H9 (cell line): ENCODE measurements at regions not wholly inside any gene's neighbourhood (a gene's known extent, or its start where the extent isn't known, plus 50 kb on each side); places are given as distances from the start of the nearest gene placed in this dataset.

Source experiments
- DNase-seq: peaks from one replicate; pipeline ENCODE4 v3.0.0-alpha.2; 2017
- H2AFZ ChIP-seq: one replicate; pipeline ENCODE4 v1.6.1; 2013; ENCODE audit warnings: mild to moderate bottlenecking, low read length, control low read depth, moderate library complexity
- H2AK5ac ChIP-seq: 2 replicates; pipeline ENCODE4 v1.6.1; 2013; ENCODE audit warnings: low read length, control low read depth, mixed read lengths; ENCODE audit not compliant: insufficient read length
- H2BK120ac ChIP-seq: one replicate; pipeline ENCODE4 v1.6.1; 2013; ENCODE audit warnings: low read depth, mild to moderate bottlenecking, low read length, control low read depth, inconsistent platforms; ENCODE audit not compliant: poor library complexity, severe bottlenecking
- H2BK12ac ChIP-seq: 2 replicates; pipeline ENCODE4 v1.6.1; 2013; ENCODE audit warnings: low read length, control low read depth, mixed read lengths, low read depth; ENCODE audit not compliant: insufficient read length
- H2BK15ac ChIP-seq: 2 replicates; pipeline ENCODE4 v1.6.1; 2013; ENCODE audit warnings: low read depth, low read length, control low read depth
- H2BK20ac ChIP-seq: one replicate; pipeline ENCODE4 v1.6.1; 2013; ENCODE audit warnings: low read depth, mild to moderate bottlenecking, low read length, control low read depth, inconsistent platforms; ENCODE audit not compliant: poor library complexity, severe bottlenecking
- H2BK5ac ChIP-seq: 2 replicates; pipeline ENCODE4 v1.6.1; 2013; ENCODE audit warnings: low read length, control low read depth, mixed read lengths; ENCODE audit not compliant: insufficient read length
- H3K14ac ChIP-seq: 2 replicates; pipeline ENCODE4 v1.6.1; 2013; ENCODE audit warnings: low read length, control low read depth; ENCODE audit not compliant: insufficient read depth
- H3K18ac ChIP-seq: 2 replicates; pipeline ENCODE4 v1.6.1; 2013; ENCODE audit warnings: low read depth, mild to moderate bottlenecking, mixed read lengths, low read length, control low read depth; ENCODE audit not compliant: insufficient read length
- H3K23ac ChIP-seq: 2 replicates; pipeline ENCODE4 v1.6.1; 2013; ENCODE audit warnings: low read length, control low read depth, mixed read lengths, low read depth; ENCODE audit not compliant: insufficient read length
- H3K23me2 ChIP-seq: 2 replicates; pipeline ENCODE4 v1.6.1; 2013; ENCODE audit warnings: low read depth, mild to moderate bottlenecking, mixed read lengths, low read length, control low read depth; ENCODE audit not compliant: insufficient read length, poor library complexity, severe bottlenecking
- H3K27ac ChIP-seq: 2 replicates; pipeline ENCODE4 v1.5.1; 2013; ENCODE audit warnings: low read length, control low read depth, mixed read lengths, low read depth; ENCODE audit not compliant: insufficient read length
- H3K27me3 ChIP-seq: 2 replicates; pipeline ENCODE4 v1.6.1; 2013; ENCODE audit warnings: low read length, control low read depth, inconsistent platforms; ENCODE audit not compliant: insufficient read depth
- H3K4ac ChIP-seq: 2 replicates; pipeline ENCODE4 v1.6.1; 2013; ENCODE audit warnings: low read depth, mild to moderate bottlenecking, control low read depth, inconsistent platforms, low read length, moderate library complexity
- H3K4me1 ChIP-seq: 2 replicates; pipeline ENCODE4 v1.6.1; 2013; ENCODE audit warnings: low read length, control low read depth, inconsistent platforms; ENCODE audit not compliant: insufficient read depth
- H3K4me2 ChIP-seq: 2 replicates; pipeline ENCODE4 v1.6.1; 2013; ENCODE audit warnings: low read length, control low read depth, mixed read lengths; ENCODE audit not compliant: insufficient read length, insufficient read depth
- H3K56ac ChIP-seq: 2 replicates; pipeline ENCODE4 v1.6.1; 2013; ENCODE audit warnings: low read depth, mild to moderate bottlenecking, mixed read lengths, low read length, control low read depth; ENCODE audit not compliant: insufficient read length
- H3K79me1 ChIP-seq: 2 replicates; pipeline ENCODE4 v1.6.1; 2013; ENCODE audit warnings: low read depth, mild to moderate bottlenecking, moderate library complexity, low read length, control low read depth, inconsistent platforms; ENCODE audit not compliant: insufficient read depth, poor library complexity, severe bottlenecking
- H3K79me2 ChIP-seq: 2 replicates; pipeline ENCODE4 v1.6.1; 2013; ENCODE audit warnings: low read length, control low read depth, inconsistent platforms; ENCODE audit not compliant: insufficient read depth
- H3K9ac ChIP-seq: 2 replicates; pipeline ENCODE4 v1.6.1; 2013; ENCODE audit warnings: low read length, control low read depth, mixed read lengths; ENCODE audit not compliant: insufficient read length; ENCODE audit errors: extremely low read depth
- H3K9me3 ChIP-seq: one replicate; pipeline ENCODE4 v1.6.1; 2013; ENCODE audit warnings: low read depth, low read length, inconsistent platforms; ENCODE audit not compliant: control insufficient read depth
- H3T11ph ChIP-seq: one replicate; pipeline ENCODE4 v1.6.1; 2013; ENCODE audit warnings: mild to moderate bottlenecking, low read length, control low read depth, inconsistent platforms
- H4K20me1 ChIP-seq: one replicate; pipeline ENCODE4 v1.6.1; 2013; ENCODE audit not compliant: control insufficient read depth, insufficient read length, insufficient read depth
- H4K5ac ChIP-seq: 2 replicates; pipeline ENCODE4 v1.6.1; 2013; ENCODE audit warnings: low read depth, mild to moderate bottlenecking, mixed read lengths, low read length, control low read depth; ENCODE audit not compliant: insufficient read length
- H4K8ac ChIP-seq: replicated peaks from 2 replicates; pipeline ENCODE4 v1.6.1; 2013; ENCODE audit warnings: low read length, control low read depth, mixed read lengths, low read depth; ENCODE audit not compliant: insufficient read length
- H4K91ac ChIP-seq: 2 replicates; pipeline ENCODE4 v1.6.1; 2013; ENCODE audit warnings: low read depth, mild to moderate bottlenecking, moderate library complexity, mixed read lengths, low read length, control low read depth; ENCODE audit not compliant: insufficient read length
- H3K27ac Mint-ChIP-seq, 3 experiments: 2 replicates in 2 of 3; 3 replicates in 1 of 3; pipeline ENCODE4 v1.8.0; 2020 to 2021; ENCODE audit warnings: mixed read lengths in 3 of 3, mild to moderate bottlenecking in 1 of 3, moderate library complexity in 1 of 3
- H3K27me3 Mint-ChIP-seq: 2 replicates; pipeline ENCODE4 v1.8.0; 2021; ENCODE audit warnings: low read depth, mild to moderate bottlenecking, moderate library complexity, mixed read lengths
- H3K36me3 Mint-ChIP-seq, 3 experiments: 2 replicates in 2 of 3; 3 replicates in 1 of 3; pipeline ENCODE4 v1.8.0; 2020 to 2021; ENCODE audit warnings: low read depth in 3 of 3, mixed read lengths in 3 of 3; ENCODE audit not compliant: insufficient read depth in 1 of 3
- H3K4me1 Mint-ChIP-seq, 2 experiments: 2 replicates each; pipeline ENCODE4 v1.8.0; 2020; ENCODE audit warnings: mixed read lengths in 2 of 2
- H3K4me3 Mint-ChIP-seq, 2 experiments: 2 replicates in 1 of 2; 3 replicates in 1 of 2; pipeline ENCODE4 v1.8.0; 2020 to 2021; ENCODE audit warnings: mild to moderate bottlenecking in 2 of 2, mixed read lengths in 2 of 2, moderate library complexity in 1 of 2
- H3K9me3 Mint-ChIP-seq, 2 experiments: 2 replicates in 1 of 2; 3 replicates in 1 of 2; pipeline ENCODE4 v1.8.0; 2020; ENCODE audit warnings: mild to moderate bottlenecking in 2 of 2, mixed read lengths in 2 of 2, moderate library complexity in 1 of 2
- CTCF ChIP-seq: fragments of 200-600 bp; sonication (generic); conservative IDR thresholded peaks from 3 replicates; pipeline ENCODE4 v1.8.0; 2021; ENCODE audit warnings: antibody characterized with exemption, mild to moderate bottlenecking
- WGBS: extraction: QIAGEN DNeasy Blood & Tissue Kit; methylation state at CpG from one replicate; pipeline ENCODE4 v1.1.7; 2013; ENCODE audit warnings: missing lambda C conversion rate, low lambda C conversion rate, mixed read lengths; ENCODE audit not compliant: insufficient read length; ENCODE audit errors: extremely low coverage; 5-methylcytosine and 5-hydroxymethylcytosine counted together

DNA sequence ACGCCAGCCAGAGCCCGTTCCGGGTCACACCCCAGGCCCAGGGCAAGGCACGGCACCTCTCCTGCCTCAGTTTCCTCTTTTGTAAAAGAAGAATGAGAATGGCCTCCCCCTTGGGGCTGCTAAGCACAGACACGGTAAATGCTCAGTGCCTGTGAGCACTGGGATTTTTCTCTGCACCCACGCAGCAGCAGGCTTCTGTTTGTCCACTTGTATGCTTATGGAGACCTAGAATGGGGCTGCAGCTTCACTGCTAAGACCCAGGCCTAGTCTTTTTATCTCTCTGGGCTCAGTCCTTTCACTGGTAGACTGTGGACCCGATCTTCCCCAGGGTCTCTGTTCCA lies 1327.9 kb downstream of the TBC1D22A start:
- Histone ChIP-seq H3K4ac (no peak overlapping the region), H2BK120ac (no peak overlapping the region), H3K27ac (no peak overlapping the region), H3K14ac (no peak overlapping the region; the same call in 1 of the 2 replicates), H2AFZ (no peak overlapping the region), H4K91ac (no peak overlapping the region), H3K4me1 (no peaks in the 10 kb centered on the region), H3K27me3 (no peaks in the 10 kb centered on the region), H3K23me2 (no peaks in the 10 kb centered on the region), H3K9ac (no peak overlapping the region), H3K23ac (no peak overlapping the region), H2BK20ac (no peak overlapping the region), H3K4me2 (no peak overlapping the region), H2BK12ac (no peak overlapping the region), H2BK15ac (no peak overlapping the region), H3T11ph (no peak overlapping the region), H3K9me3 (no peaks in the 10 kb centered on the region), H2BK5ac (no peak overlapping the region), H3K18ac (no peak overlapping the region), H3K79me2 (no peaks in the 10 kb centered on the region), H4K20me1 (no peaks in the 10 kb centered on the region), H3K56ac (no peak overlapping the region), H3K79me1 (no peaks in the 10 kb centered on the region), H4K8ac (no peak overlapping the region), H2AK5ac (no peak overlapping the region), H4K5ac (no peak overlapping the region)
- no peak overlapping the region for H3K4me3 Mint-ChIP-seq
- no peaks in the 10 kb centered on the region for H3K9me3 Mint-ChIP-seq
- no peak for TF ChIP-seq CTCF
- no peak overlapping the region for H3K27ac Mint-ChIP-seq
- WGBS: no CpG with 5 or more reads among the region's 7 CpGs
- no peaks in the 10 kb centered on the region for H3K36me3 Mint-ChIP-seq
- DNase-seq: no peak
- H3K4me1 Mint-ChIP-seq: peaks cover 13 to 14% of the 10 kb centered on the region in 2 experiments
- no peaks in the 10 kb centered on the region; the same call in 1 of the 2 replicates for H3K27me3 Mint-ChIP-seq
